ENCODE measurements at regions not wholly inside any gene's neighbourhood (a gene's known extent, or its start where the extent isn't known, plus 50 kb on each side); places are given as distances from the start of the nearest gene placed in this dataset.

GRCh38 chrX:39030636-39031035 lies 229.4 kb downstream of the MID1IP1 start:
- TF ChIP-seq CTCF (IDR thresholded peaks at IDR 0.05; ENCODE audit: extremely low read depth, missing control alignments): no peak
- DNase-seq (ENCODE audit: low spot score): no peak

- no peak for DNase-seq (ENCODE audit: low spot score)
- TF ChIP-seq CTCF (IDR thresholded peaks at IDR 0.05; ENCODE audit: extremely low read depth, missing control alignments): no peak
These were observed 238.6 kb downstream of the MID1IP1 start for GRCh38 chrX:39039890-39040289.

- DNase-seq (ENCODE audit: low spot score): no peak
- TF ChIP-seq CTCF (IDR thresholded peaks at IDR 0.05; ENCODE audit: extremely low read depth, missing control alignments): no peak
These were observed 242.7 kb downstream of the MID1IP1 start for GRCh38 chrX:39043838-39044550.

- TF ChIP-seq CTCF (IDR thresholded peaks at IDR 0.05; ENCODE audit: extremely low read depth, missing control alignments): no peak
- DNase-seq (ENCODE audit: low spot score): no peak
These were observed 245.9 kb downstream of the MID1IP1 start for GRCh38 chrX:39047174-39047573.

GRCh38 chrX:39049975-39050374 lies 248.7 kb downstream of the MID1IP1 start:
- TF ChIP-seq CTCF (IDR thresholded peaks at IDR 0.05; ENCODE audit: extremely low read depth, missing control alignments): no peak
- no peak for DNase-seq (ENCODE audit: low spot score)

GRCh38 chrX:39050427-39050826 lies 249.2 kb downstream of the MID1IP1 start:
- no peak for TF ChIP-seq CTCF (IDR thresholded peaks at IDR 0.05; ENCODE audit: extremely low read depth, missing control alignments)

GRCh38 chrX:39052751-39053150 lies 251.5 kb downstream of the MID1IP1 start:
- no peak for TF ChIP-seq CTCF (IDR thresholded peaks at IDR 0.05; ENCODE audit: extremely low read depth, missing control alignments)
- no peak for DNase-seq (ENCODE audit: low spot score)

More at GRCh38 chrX:39050427-39050826, 249.2 kb downstream of the MID1IP1 start:
- DNase-seq (ENCODE audit: low spot score): no peak
